HepG2 (cell line): ENCODE measurements at regions not wholly inside any gene's neighbourhood (a gene's known extent, or its start where the extent isn't known, plus 50 kb on each side); places are given as distances from the start of the nearest gene placed in this dataset.

ENCODE experiments used
- AGO1 ChIP-seq: fragments of 200-400 bp; formaldehyde crosslinking; IDR thresholded peaks from 2 replicates; pipeline ENCODE4 v1.6.1; 2017; ENCODE audit warnings: mild to moderate bottlenecking, low read depth, low read length, moderate library complexity; ENCODE audit not compliant: poor library complexity, severe bottlenecking
- CHD2 ChIP-seq: IDR thresholded peaks from 2 replicates; pipeline ENCODE4 v1.6.1; 2011; ENCODE audit warnings: low read depth, low read length, improper control_type of control experiment
- KDM4B ChIP-seq: sonication (generic); formaldehyde crosslinking; IDR thresholded peaks from 2 replicates; pipeline ENCODE4 v1.4.0; 2020; ENCODE audit warnings: missing genetic modification reagents
- RBM39 ChIP-seq: fragments of 200-400 bp; formaldehyde crosslinking; IDR thresholded peaks from one replicate; pipeline ENCODE4 v1.6.1; 2018; ENCODE audit warnings: antibody characterized with exemption, mild to moderate bottlenecking, low read depth, low read length; ENCODE audit not compliant: poor library complexity, severe bottlenecking
- REL ChIP-seq: sonication (generic); formaldehyde crosslinking; conservative IDR thresholded peaks from 2 replicates; pipeline ENCODE4 v1.8.0; 2022; ENCODE audit warnings: mild to moderate bottlenecking, missing genetic modification reagents, moderate library complexity
- SNAI1 ChIP-seq: sonication (generic); formaldehyde crosslinking; IDR thresholded peaks from 2 replicates; pipeline ENCODE4 v1.5.0; 2020; ENCODE audit warnings: mild to moderate bottlenecking, missing genetic modification reagents, borderline replicate concordance
- ZNF430 ChIP-seq: sonication (generic); formaldehyde crosslinking; IDR thresholded peaks from 2 replicates; pipeline ENCODE4 v1.9.0; 2021; ENCODE audit warnings: mild to moderate bottlenecking, missing genetic modification reagents
- ZNF510 ChIP-seq: sonication (generic); formaldehyde crosslinking; IDR thresholded peaks from 2 replicates; pipeline ENCODE4 v1.4.0; 2020; ENCODE audit warnings: low read depth, mild to moderate bottlenecking, missing genetic modification reagents
- TF ChIP-seq, protein P1 (sequence below): sonication (generic); formaldehyde crosslinking; IDR thresholded peaks from 2 replicates; pipeline ENCODE4 v1.4.0; 2020; ENCODE audit warnings: missing genetic modification reagents, borderline replicate concordance
- TF ChIP-seq, protein P2 (sequence below): sonication (generic); formaldehyde crosslinking; IDR thresholded peaks from 2 replicates; pipeline ENCODE4; 2020; ENCODE audit warnings: missing genetic modification reagents, mild to moderate bottlenecking, borderline replicate concordance
- TF ChIP-seq, protein P3 (sequence below): sonication (generic); formaldehyde crosslinking; IDR thresholded peaks from 2 replicates; pipeline ENCODE4 v1.5.0; 2020; ENCODE audit warnings: missing genetic modification reagents, mild to moderate bottlenecking, borderline replicate concordance
- TF ChIP-seq, protein P4 (sequence below): sonication (generic); formaldehyde crosslinking; IDR thresholded peaks from 2 replicates; pipeline ENCODE4 v1.8.0; 2022; ENCODE audit warnings: low read depth, missing genetic modification reagents

DNA sequence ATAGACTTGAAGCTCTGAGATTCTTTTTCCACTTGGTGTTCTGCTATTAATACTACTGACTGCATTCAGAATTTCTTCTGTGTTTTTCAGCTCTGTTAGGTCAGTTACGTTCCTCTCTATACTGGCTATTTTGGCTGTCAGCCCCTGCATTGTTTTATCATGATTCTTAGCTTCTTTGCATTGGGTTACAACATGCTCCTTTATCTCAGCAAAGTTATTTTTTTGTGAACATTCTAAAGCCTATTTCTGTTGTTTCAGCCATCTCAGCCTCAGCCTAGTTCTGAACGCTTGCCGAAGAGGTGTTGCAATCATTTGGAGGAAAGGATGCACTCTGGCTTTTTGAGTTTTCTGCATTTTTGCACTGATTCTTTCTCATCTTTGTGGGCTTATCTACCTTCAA is 201.5 kb upstream of the GNAI1 start (continued):
- TF ChIP-seq AGO1, result no peak
- TF ChIP-seq, protein P1, sequence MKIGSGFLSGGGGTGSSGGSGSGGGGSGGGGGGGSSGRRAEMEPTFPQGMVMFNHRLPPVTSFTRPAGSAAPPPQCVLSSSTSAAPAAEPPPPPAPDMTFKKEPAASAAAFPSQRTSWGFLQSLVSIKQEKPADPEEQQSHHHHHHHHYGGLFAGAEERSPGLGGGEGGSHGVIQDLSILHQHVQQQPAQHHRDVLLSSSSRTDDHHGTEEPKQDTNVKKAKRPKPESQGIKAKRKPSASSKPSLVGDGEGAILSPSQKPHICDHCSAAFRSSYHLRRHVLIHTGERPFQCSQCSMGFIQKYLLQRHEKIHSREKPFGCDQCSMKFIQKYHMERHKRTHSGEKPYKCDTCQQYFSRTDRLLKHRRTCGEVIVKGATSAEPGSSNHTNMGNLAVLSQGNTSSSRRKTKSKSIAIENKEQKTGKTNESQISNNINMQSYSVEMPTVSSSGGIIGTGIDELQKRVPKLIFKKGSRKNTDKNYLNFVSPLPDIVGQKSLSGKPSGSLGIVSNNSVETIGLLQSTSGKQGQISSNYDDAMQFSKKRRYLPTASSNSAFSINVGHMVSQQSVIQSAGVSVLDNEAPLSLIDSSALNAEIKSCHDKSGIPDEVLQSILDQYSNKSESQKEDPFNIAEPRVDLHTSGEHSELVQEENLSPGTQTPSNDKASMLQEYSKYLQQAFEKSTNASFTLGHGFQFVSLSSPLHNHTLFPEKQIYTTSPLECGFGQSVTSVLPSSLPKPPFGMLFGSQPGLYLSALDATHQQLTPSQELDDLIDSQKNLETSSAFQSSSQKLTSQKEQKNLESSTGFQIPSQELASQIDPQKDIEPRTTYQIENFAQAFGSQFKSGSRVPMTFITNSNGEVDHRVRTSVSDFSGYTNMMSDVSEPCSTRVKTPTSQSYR (CRISPR knock-in tag), result no peak
- TF ChIP-seq RBM39, result no peak
- TF ChIP-seq, protein P2, sequence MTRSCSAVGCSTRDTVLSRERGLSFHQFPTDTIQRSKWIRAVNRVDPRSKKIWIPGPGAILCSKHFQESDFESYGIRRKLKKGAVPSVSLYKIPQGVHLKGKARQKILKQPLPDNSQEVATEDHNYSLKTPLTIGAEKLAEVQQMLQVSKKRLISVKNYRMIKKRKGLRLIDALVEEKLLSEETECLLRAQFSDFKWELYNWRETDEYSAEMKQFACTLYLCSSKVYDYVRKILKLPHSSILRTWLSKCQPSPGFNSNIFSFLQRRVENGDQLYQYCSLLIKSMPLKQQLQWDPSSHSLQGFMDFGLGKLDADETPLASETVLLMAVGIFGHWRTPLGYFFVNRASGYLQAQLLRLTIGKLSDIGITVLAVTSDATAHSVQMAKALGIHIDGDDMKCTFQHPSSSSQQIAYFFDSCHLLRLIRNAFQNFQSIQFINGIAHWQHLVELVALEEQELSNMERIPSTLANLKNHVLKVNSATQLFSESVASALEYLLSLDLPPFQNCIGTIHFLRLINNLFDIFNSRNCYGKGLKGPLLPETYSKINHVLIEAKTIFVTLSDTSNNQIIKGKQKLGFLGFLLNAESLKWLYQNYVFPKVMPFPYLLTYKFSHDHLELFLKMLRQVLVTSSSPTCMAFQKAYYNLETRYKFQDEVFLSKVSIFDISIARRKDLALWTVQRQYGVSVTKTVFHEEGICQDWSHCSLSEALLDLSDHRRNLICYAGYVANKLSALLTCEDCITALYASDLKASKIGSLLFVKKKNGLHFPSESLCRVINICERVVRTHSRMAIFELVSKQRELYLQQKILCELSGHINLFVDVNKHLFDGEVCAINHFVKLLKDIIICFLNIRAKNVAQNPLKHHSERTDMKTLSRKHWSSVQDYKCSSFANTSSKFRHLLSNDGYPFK, result no peak
- TF ChIP-seq, protein P3, sequence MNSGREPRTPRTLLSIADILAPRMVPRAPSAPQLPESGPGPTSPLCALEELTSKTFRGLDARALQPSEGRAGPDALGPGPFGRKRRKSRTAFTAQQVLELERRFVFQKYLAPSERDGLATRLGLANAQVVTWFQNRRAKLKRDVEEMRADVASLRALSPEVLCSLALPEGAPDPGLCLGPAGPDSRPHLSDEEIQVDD (CRISPR knock-in tag), result no peak
- no peak for TF ChIP-seq KDM4B
- no peak for TF ChIP-seq REL (CRISPR knock-in tag)
- no peak for TF ChIP-seq ZNF430 (CRISPR knock-in tag)
- TF ChIP-seq, protein P4, sequence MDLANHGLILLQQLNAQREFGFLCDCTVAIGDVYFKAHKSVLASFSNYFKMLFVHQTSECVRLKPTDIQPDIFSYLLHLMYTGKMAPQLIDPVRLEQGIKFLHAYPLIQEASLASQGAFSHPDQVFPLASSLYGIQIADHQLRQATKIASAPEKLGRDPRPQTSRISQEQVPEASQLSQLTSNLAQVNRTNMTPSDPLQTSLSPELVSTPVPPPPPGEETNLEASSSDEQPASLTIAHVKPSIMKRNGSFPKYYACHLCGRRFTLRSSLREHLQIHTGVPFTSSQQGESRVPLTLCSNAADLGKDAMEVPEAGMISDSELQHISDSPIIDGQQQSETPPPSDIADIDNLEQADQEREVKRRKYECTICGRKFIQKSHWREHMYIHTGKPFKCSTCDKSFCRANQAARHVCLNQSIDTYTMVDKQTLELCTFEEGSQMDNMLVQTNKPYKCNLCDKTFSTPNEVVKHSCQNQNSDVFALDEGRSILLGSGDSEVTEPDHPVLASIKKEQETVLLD (CRISPR knock-in tag), result no peak
- TF ChIP-seq SNAI1 (CRISPR knock-in tag), result no peak
- TF ChIP-seq ZNF510 (CRISPR knock-in tag), result no peak
- TF ChIP-seq CHD2, result no peak
